ENCODE measurements at regions not wholly inside any gene's neighbourhood (a gene's known extent, or its start where the extent isn't known, plus 50 kb on each side); places are given as distances from the start of the nearest gene placed in this dataset.

DNA sequence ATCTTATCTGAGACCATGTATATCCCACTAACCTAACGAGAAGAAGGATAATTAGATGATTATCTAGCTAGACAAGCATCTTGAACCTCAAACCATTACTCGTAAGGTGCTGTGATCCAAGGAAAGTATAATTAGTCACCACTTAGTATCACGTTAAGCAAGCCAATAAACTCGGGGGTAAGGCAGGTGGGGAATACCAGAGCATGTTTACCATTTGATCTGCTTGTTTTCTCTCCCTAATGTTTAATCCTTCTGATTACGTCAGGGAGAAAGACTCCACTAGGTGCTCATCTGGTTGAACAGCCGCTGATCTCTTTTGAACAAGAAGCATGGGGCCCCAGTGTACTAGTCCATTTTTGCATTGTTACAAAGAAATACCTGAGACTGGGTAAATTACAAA lies 69.9 kb upstream of the SLC1A1 start (continued):
- TF ChIP-seq, protein P1, sequence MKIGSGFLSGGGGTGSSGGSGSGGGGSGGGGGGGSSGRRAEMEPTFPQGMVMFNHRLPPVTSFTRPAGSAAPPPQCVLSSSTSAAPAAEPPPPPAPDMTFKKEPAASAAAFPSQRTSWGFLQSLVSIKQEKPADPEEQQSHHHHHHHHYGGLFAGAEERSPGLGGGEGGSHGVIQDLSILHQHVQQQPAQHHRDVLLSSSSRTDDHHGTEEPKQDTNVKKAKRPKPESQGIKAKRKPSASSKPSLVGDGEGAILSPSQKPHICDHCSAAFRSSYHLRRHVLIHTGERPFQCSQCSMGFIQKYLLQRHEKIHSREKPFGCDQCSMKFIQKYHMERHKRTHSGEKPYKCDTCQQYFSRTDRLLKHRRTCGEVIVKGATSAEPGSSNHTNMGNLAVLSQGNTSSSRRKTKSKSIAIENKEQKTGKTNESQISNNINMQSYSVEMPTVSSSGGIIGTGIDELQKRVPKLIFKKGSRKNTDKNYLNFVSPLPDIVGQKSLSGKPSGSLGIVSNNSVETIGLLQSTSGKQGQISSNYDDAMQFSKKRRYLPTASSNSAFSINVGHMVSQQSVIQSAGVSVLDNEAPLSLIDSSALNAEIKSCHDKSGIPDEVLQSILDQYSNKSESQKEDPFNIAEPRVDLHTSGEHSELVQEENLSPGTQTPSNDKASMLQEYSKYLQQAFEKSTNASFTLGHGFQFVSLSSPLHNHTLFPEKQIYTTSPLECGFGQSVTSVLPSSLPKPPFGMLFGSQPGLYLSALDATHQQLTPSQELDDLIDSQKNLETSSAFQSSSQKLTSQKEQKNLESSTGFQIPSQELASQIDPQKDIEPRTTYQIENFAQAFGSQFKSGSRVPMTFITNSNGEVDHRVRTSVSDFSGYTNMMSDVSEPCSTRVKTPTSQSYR (CRISPR knock-in tag; IDR thresholded peaks at IDR 0.05): no peak
- TF ChIP-seq NFATC4 (CRISPR knock-in tag; IDR thresholded peaks at IDR 0.05): no peak

DNA sequence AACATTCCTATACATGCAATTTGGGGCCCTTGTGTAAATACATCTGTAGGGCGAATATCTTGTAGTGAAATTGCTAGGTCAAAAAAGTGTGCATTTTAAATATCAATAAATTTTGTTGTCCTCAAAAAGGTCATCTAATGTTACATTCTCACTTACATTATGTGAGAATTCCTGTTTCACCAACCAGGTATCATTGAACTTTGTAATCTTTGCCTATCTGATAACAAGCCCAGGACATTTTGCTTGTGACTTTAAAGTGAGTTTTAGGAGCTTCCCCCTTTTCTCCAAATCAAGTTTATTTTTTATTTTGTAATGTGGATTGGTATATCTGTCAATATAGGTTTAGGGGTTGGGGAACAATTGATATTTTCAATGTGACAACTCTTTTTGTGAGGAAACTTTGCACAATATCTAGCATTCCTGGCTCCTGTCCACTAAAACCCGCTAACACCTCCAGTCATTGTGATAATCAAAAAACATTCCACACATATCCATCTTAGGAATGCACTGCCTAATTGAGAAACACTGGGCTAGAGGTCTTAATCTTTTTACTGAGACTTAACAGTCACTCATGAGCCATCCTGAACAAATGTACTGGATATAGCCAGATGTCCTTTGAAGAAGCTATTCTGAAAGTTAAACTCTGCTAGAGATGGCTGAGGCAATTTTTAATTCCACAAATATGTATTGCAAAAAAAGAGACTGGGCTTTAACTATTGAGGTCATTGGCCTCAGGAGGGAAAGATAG lies 72.5 kb upstream of the SLC1A1 start:
- Mint-ChIP-seq H3K27ac (no peak overlapping the region), H3K4me3 (no peak overlapping the region), H3K4me1 (peaks cover 6% of the 10 kb centered on the region), H3K36me3 (no peaks in the 10 kb centered on the region), H3K9me3 (no peaks in the 10 kb centered on the region), H3K27me3 (ENCODE audit: low read depth) (no peaks in the 10 kb centered on the region)
- DNase-seq (ENCODE audit: low spot score): no peak
- no peak for TF ChIP-seq ZNF396 (CRISPR knock-in tag; IDR thresholded peaks at IDR 0.05; ENCODE audit: borderline replicate concordance)
- no peak for TF ChIP-seq ZNF121 (CRISPR knock-in tag; IDR thresholded peaks at IDR 0.05)
- TF ChIP-seq EMX1 (CRISPR knock-in tag; IDR thresholded peaks at IDR 0.05): no peak
- TF ChIP-seq, protein P2, sequence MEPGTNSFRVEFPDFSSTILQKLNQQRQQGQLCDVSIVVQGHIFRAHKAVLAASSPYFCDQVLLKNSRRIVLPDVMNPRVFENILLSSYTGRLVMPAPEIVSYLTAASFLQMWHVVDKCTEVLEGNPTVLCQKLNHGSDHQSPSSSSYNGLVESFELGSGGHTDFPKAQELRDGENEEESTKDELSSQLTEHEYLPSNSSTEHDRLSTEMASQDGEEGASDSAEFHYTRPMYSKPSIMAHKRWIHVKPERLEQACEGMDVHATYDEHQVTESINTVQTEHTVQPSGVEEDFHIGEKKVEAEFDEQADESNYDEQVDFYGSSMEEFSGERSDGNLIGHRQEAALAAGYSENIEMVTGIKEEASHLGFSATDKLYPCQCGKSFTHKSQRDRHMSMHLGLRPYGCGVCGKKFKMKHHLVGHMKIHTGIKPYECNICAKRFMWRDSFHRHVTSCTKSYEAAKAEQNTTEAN (CRISPR knock-in tag; IDR thresholded peaks at IDR 0.05): no peak
- TF ChIP-seq, protein P3, sequence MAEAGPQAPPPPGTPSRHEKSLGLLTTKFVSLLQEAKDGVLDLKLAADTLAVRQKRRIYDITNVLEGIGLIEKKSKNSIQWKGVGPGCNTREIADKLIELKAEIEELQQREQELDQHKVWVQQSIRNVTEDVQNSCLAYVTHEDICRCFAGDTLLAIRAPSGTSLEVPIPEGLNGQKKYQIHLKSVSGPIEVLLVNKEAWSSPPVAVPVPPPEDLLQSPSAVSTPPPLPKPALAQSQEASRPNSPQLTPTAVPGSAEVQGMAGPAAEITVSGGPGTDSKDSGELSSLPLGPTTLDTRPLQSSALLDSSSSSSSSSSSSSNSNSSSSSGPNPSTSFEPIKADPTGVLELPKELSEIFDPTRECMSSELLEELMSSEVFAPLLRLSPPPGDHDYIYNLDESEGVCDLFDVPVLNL (CRISPR knock-in tag; IDR thresholded peaks at IDR 0.05; ENCODE audit: borderline replicate concordance, low read depth): no peak
- no peak for TF ChIP-seq ZNF263 (CRISPR knock-in tag; IDR thresholded peaks at IDR 0.05; ENCODE audit: low read depth)
- TF ChIP-seq RORB (CRISPR knock-in tag; IDR thresholded peaks at IDR 0.05): no peak
- TF ChIP-seq NR3C1 (CRISPR knock-in tag; conservative IDR thresholded peaks at IDR 0.05; ENCODE audit: low read depth): no peak
- no peak for TF ChIP-seq IRF2 (CRISPR knock-in tag; IDR thresholded peaks at IDR 0.05; ENCODE audit: borderline replicate concordance, low read depth)
- TF ChIP-seq, protein P4, sequence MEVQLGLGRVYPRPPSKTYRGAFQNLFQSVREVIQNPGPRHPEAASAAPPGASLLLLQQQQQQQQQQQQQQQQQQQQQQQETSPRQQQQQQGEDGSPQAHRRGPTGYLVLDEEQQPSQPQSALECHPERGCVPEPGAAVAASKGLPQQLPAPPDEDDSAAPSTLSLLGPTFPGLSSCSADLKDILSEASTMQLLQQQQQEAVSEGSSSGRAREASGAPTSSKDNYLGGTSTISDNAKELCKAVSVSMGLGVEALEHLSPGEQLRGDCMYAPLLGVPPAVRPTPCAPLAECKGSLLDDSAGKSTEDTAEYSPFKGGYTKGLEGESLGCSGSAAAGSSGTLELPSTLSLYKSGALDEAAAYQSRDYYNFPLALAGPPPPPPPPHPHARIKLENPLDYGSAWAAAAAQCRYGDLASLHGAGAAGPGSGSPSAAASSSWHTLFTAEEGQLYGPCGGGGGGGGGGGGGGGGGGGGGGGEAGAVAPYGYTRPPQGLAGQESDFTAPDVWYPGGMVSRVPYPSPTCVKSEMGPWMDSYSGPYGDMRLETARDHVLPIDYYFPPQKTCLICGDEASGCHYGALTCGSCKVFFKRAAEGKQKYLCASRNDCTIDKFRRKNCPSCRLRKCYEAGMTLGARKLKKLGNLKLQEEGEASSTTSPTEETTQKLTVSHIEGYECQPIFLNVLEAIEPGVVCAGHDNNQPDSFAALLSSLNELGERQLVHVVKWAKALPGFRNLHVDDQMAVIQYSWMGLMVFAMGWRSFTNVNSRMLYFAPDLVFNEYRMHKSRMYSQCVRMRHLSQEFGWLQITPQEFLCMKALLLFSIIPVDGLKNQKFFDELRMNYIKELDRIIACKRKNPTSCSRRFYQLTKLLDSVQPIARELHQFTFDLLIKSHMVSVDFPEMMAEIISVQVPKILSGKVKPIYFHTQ (CRISPR knock-in tag; IDR thresholded peaks at IDR 0.05): no peak
- TF ChIP-seq TEAD1 (CRISPR knock-in tag; IDR thresholded peaks at IDR 0.05): no peak
- TF ChIP-seq, protein P5, sequence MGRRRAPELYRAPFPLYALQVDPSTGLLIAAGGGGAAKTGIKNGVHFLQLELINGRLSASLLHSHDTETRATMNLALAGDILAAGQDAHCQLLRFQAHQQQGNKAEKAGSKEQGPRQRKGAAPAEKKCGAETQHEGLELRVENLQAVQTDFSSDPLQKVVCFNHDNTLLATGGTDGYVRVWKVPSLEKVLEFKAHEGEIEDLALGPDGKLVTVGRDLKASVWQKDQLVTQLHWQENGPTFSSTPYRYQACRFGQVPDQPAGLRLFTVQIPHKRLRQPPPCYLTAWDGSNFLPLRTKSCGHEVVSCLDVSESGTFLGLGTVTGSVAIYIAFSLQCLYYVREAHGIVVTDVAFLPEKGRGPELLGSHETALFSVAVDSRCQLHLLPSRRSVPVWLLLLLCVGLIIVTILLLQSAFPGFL (CRISPR knock-in tag; IDR thresholded peaks at IDR 0.05; ENCODE audit: borderline replicate concordance): no peak
- TF ChIP-seq ZNF423 (CRISPR knock-in tag; IDR thresholded peaks at IDR 0.05): no peak
- TF ChIP-seq GABPB1 (CRISPR knock-in tag; IDR thresholded peaks at IDR 0.05): no peak
- no peak for TF ChIP-seq FOXJ3 (CRISPR knock-in tag; IDR thresholded peaks at IDR 0.05; ENCODE audit: borderline replicate concordance)
- TF ChIP-seq NR1H2 (CRISPR knock-in tag; IDR thresholded peaks at IDR 0.05): no peak
- no peak for TF ChIP-seq NR2C2 (CRISPR knock-in tag; IDR thresholded peaks at IDR 0.05)
- TF ChIP-seq, protein P6, sequence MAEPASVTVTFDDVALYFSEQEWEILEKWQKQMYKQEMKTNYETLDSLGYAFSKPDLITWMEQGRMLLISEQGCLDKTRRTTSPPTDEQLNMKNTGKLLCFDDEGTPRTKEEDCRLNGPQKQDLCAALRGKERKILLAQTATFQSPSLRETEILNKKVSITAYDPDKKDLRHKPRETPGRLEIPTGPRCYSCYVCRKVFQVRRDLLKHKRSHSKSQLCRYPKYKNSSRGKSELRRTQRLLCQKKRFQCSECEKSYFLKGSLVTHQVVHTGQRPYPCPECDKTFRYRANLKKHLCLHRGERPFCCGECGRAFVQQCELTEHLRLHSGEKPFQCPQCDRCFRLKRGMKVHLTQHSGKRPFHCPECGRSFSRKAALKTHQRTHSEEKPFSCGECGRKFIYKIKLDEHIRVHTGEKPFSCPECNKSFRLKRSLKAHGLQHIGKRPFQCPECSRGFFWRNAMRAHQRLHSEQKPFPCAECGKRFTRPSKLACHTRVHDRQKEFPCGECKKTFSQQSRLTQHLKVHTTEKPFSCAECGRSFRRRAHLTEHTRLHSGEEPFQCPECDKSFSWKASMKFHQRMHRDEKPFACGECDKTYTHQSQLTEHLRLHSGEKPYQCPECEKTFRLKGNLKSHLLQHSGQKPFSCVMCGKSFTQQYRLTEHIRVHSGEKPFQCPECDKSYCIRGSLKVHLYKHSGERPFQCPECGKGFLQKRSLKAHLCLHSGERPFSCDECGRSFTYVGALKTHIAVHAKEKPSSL (CRISPR knock-in tag; conservative IDR thresholded peaks at IDR 0.05): no peak
- no peak for TF ChIP-seq ELF4 (CRISPR knock-in tag; IDR thresholded peaks at IDR 0.05; ENCODE audit: low read depth)
- TF ChIP-seq SMAD4 (CRISPR knock-in tag; IDR thresholded peaks at IDR 0.05): no peak
- ATAC-seq: no peak
- ChIA-PET POLR2A (no interaction called here), CTCF (no interaction called here)
